Adrenal gland (tissue), 9 donors: ENCODE measurements at regions not wholly inside any gene's neighbourhood (a gene's known extent, or its start where the extent isn't known, plus 50 kb on each side); places are given as distances from the start of the nearest gene placed in this dataset.

Experiments used
- DNase-seq, 7 donors: peaks; one replicate each; pipeline ENCODE4 v3.0.0-alpha.2; 2019 to 2020
- H3K27ac ChIP-seq, 5 donors: fragments of 200-600 bp; sonication (generic) in 4 of 5; 1 replicate in 3 of 5; 2 replicates in 2 of 5; pipeline versions ENCODE4 v1.5.1 to v1.8.0; 2016 to 2020; ENCODE audit warnings: mild to moderate bottlenecking in 1 of 5
- H3K27me3 ChIP-seq: fragments of 200-600 bp; 2 replicates; pipeline ENCODE4 v1.8.0; 2021
- H3K36me3 ChIP-seq, 2 donors: fragments of 200-600 bp; replicated peaks in 1 of 2; 1 replicate in 1 of 2; 2 replicates in 1 of 2; pipeline versions ENCODE4 v1.5.1 to v1.8.0; 2018 to 2022
- H3K4me1 ChIP-seq, 2 donors: fragments of 200-600 bp; replicated peaks in 1 of 2; 1 replicate in 1 of 2; 2 replicates in 1 of 2; pipeline versions ENCODE4 v1.5.1 to v1.8.0; 2018 to 2021
- H3K4me3 ChIP-seq, 4 donors: fragments of 200-600 bp; sonication (generic) in 3 of 4; one replicate each; pipeline ENCODE4 v1.5.1; 2016 to 2018
- H3K9me3 ChIP-seq, 3 donors: fragments of 200-600 bp; sonication (generic) in 1 of 3; replicated peaks in 1 of 3; 1 replicate in 2 of 3; 2 replicates in 1 of 3; pipeline versions ENCODE4 v1.5.1 to v1.8.0; 2016 to 2021
- CTCF ChIP-seq, 6 experiments: fragments of 450-650 bp in 4 of 6; fragments of 200-600 bp in 2 of 6; sonication (generic) in 1 of 6; IDR thresholded peaks; 1 replicate in 5 of 6; 2 replicates in 1 of 6; pipeline versions ENCODE4 v1.5.1 to v1.8.0; 2016 to 2021; ENCODE audit warnings: antibody characterized with exemption in 6 of 6, mild to moderate bottlenecking in 2 of 6, moderate library complexity in 1 of 6
- POLR2A ChIP-seq, 2 donors: fragments of 450-650 bp; IDR thresholded peaks; one replicate each; pipeline ENCODE4 v1.6.1; 2017; ENCODE audit warnings: antibody characterized with exemption in 2 of 2, mild to moderate bottlenecking in 2 of 2, moderate library complexity in 1 of 2
- WGBS, 4 donors: extraction: QIAGEN DNeasy Blood & Tissue Kit in 2 of 4; methylation state at CpG; one replicate each; pipeline versions ENCODE4 v1.1.5 to v1.1.7; 2013 to 2017; 5-methylcytosine and 5-hydroxymethylcytosine counted together
- intact Hi-C, 2 donors: fragments of 100-400 bp; cut with DNase I; formaldehyde crosslinking; loops; one replicate each; pipeline versions ENCODE4 v1.14.1 to v1.15.0; 2022 to 2023
- donor health status: healthy with polysubstance abuse.
- donor health status: Bipolar disorder and iron deficiency.
- donor health status: DM: yes; HTN: yes; CAD: no.
- donor health status: DM: no; HTN: no; CAD: no.
- donor health status: DM: no; HTN: no; CAD: no.

- no peaks in the 10 kb centered on the region for H3K27me3 ChIP-seq
- intact Hi-C loops, result no loop called here
- no peaks in the 10 kb centered on the region for H3K4me1 ChIP-seq
- no peaks in the 10 kb centered on the region for H3K36me3 ChIP-seq
- 64 to 73% (median 72%) methylated on average over 19 of the region's 19 CpGs for WGBS, 4 donors
- no peaks in the 10 kb centered on the region for H3K9me3 ChIP-seq
- no peak for DNase-seq
- H3K4me3 ChIP-seq, result no peak overlapping the region
- no peak overlapping the region for H3K27ac ChIP-seq
- TF ChIP-seq POLR2A (IDR thresholded peaks at IDR 0.05) (no peak), CTCF (IDR thresholded peaks at IDR 0.05) (no peak)
Observed at GRCh38 chr6:164151161-164152120, 736.9 kb downstream of the QKI start.

- no peak overlapping the region for H3K27ac ChIP-seq
- H3K9me3 ChIP-seq, result no peaks in the 10 kb centered on the region
- intact Hi-C loops, result no loop called here
- no peak overlapping the region for H3K4me3 ChIP-seq
- 84 to 94% (median 88%) methylated on average over 8 of the region's 8 CpGs for WGBS, 4 donors
- no peak for TF ChIP-seq POLR2A (IDR thresholded peaks at IDR 0.05)
- no peak for TF ChIP-seq CTCF (IDR thresholded peaks at IDR 0.05)
- no peaks in the 10 kb centered on the region for H3K36me3 ChIP-seq
- DNase-seq, result no peak
- no peaks in the 10 kb centered on the region for H3K27me3 ChIP-seq
- H3K4me1 ChIP-seq, result no peaks in the 10 kb centered on the region
Observed at GRCh38 chr6:164150232-164150631, 735.7 kb downstream of the QKI start.

GRCh38 chr6:164148788-164149187, 734.3 kb downstream of the QKI start:
- no peak for DNase-seq
- no peak overlapping the region for H3K27ac ChIP-seq
- no peaks in the 10 kb centered on the region for H3K36me3 ChIP-seq
- TF ChIP-seq POLR2A (IDR thresholded peaks at IDR 0.05) (no peak), CTCF (IDR thresholded peaks at IDR 0.05) (no peak)
- WGBS, 4 donors, result 36 to 52% (median 48%) methylated on average over 1 of the region's 1 CpG
- intact Hi-C loops, result no loop called here
- no peaks in the 10 kb centered on the region for H3K27me3 ChIP-seq
- no peaks in the 10 kb centered on the region for H3K9me3 ChIP-seq
- H3K4me3 ChIP-seq, result no peak overlapping the region
- H3K4me1 ChIP-seq, result no peaks in the 10 kb centered on the region

- Histone ChIP-seq H3K36me3 (no peaks in the 10 kb centered on the region), H3K4me3 (no peak overlapping the region), H3K27ac (no peak overlapping the region), H3K4me1 (no peaks in the 10 kb centered on the region), H3K9me3 (no peaks in the 10 kb centered on the region), H3K27me3 (no peaks in the 10 kb centered on the region)
- intact Hi-C loops, result no loop called here
- no peak for DNase-seq
- TF ChIP-seq CTCF (IDR thresholded peaks at IDR 0.05) (no peak), POLR2A (IDR thresholded peaks at IDR 0.05) (no peak)
- WGBS, 4 donors, result 89 to 91% (median 89%) methylated on average over 13 of the region's 13 CpGs
Observed at GRCh38 chr6:164144316-164144715, 729.8 kb downstream of the QKI start.
